ENCODE measurements at regions not wholly inside any gene's neighbourhood (a gene's known extent, or its start where the extent isn't known, plus 50 kb on each side); places are given as distances from the start of the nearest gene placed in this dataset.
"Not testable (repeated sequence)": the region's sequence is repeated elsewhere in the genome, so short reads cannot be mapped to it uniquely, and the experiment has no call there.

DNA sequence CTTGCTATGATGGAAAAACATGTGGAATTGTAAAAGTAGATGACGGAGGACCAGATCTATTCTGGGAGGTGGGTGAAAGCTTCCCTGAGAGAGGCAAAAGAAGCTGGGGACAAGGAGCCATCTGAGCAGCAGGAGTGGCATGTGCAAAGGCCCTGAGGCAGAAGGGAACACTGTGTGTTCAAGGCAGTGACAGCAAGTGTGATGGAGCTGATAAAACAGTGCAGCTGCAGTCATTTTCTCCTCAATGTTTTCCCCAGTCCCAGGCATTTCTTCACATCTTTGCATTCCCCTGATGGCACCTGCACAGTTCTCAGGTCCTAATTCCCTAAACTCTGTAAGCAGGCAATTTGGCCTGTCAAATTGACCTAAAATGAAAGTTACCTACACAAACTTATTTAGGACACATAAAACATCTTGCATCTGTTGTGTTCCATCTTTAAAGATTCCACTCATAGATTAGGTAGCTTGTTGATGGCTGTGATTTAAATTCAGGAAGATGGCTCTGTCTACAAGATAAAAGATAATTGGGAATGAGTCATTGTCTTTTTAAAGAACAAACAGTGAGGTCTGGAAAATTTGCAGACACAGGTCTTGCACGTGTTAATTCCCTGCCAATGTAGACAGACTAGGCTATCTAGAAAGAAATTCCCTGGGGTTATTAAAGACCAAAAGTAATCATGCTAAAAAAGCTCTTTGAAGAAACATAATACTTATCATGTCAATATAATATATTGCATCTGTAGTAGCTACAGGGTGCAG is 289.6 kb upstream of the SGCD start:
- Mint-ChIP-seq H3K27ac (no peak overlapping the region), H3K36me3 (no peaks in the 10 kb centered on the region), H3K27me3 (peaks cover 0 to 3% of the 10 kb centered on the region in 2 donors), H3K4me3 (no peak overlapping the region), H3K4me1 (ENCODE audit: low read depth in 2 of 2) (no peaks in the 10 kb centered on the region), H3K9me3 (peaks cover 4% of the 10 kb centered on the region)
- DNase-seq (ENCODE audit: low spot score): no peak
- ATAC-seq: no peak

DNA sequence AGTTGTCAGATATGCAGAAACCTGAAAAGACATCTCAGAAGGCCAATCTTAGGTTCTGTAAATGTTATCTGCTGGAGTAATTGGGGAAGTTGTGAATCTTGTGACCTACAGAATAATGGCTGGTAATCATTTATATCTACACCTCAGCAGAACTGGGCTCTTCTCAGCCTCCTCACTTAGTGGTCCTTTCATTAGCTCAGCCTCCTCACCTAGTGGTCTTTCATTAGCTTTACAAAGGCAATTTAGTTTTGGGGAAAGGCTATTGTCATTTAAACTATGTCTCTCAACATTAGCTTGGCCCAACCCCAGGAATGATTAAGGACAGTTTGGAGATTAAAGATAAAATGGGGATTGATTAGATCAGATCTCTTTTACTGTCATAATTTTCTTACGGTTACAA is 284.2 kb upstream of the SGCD start:
- peaks cover 4% of the 10 kb centered on the region for H3K9me3 Mint-ChIP-seq
- peaks cover 0 to 3% of the 10 kb centered on the region in 2 donors for H3K27me3 Mint-ChIP-seq
- H3K36me3 Mint-ChIP-seq: no peaks in the 10 kb centered on the region
- H3K4me1 Mint-ChIP-seq (ENCODE audit: low read depth in 2 of 2): no peaks in the 10 kb centered on the region
- no peak overlapping the region for H3K4me3 Mint-ChIP-seq
- ATAC-seq: no peak
- H3K27ac Mint-ChIP-seq: no peak overlapping the region
- no peak for DNase-seq (ENCODE audit: low spot score)

DNA sequence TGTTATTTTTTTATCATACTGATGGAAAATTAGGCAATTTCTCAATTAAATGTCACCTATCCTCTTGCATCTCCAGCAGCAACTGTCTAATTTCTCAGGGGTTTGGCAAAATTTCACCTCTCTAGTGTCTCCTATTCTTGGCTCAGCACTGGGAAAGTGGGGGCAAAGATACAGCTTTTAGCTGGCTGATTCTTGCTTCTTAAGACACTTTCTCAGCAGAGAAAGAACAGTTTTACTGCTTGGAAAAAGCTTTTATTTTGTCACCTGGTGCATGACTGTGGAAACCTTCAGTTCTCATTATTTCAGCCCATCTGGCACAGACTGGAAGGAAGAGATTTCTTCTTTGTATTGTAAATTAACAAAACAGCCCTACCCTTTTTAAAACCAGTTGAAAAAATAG is 283.6 kb upstream of the SGCD start:
- ATAC-seq: no peak
- Mint-ChIP-seq H3K27ac (no peak overlapping the region), H3K27me3 (peaks cover 0 to 3% of the 10 kb centered on the region in 2 donors), H3K9me3 (peaks cover 4% of the 10 kb centered on the region), H3K36me3 (no peaks in the 10 kb centered on the region), H3K4me1 (ENCODE audit: low read depth in 2 of 2) (no peaks in the 10 kb centered on the region), H3K4me3 (no peak overlapping the region)
- DNase-seq (ENCODE audit: low spot score): no peak

DNA sequence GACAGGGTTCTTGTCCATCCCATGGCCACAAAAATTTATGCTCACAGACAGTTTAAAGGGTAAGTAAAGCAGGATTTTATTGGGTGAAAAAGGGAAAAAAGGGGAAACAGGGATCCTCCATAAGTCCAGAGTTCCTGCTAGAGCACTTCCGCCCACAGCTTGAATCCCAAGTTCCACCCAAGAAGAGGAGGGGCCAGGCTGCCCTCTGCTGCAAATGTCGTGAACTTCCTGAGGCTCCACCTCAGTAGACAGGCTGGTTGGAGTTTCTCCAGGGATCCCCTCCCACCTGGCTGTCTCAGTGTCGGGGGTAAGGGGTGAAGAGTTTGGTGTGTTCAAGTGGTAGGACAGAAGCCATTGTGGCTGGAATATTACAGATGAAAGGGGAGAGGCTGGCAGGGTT is 275.0 kb upstream of the SGCD start:
- no peak overlapping the region for H3K27ac Mint-ChIP-seq
- H3K4me1 Mint-ChIP-seq (ENCODE audit: low read depth in 2 of 2): no peaks in the 10 kb centered on the region
- DNase-seq (ENCODE audit: low spot score) (no peak), ATAC-seq (no peak)
- H3K4me3 Mint-ChIP-seq: no peak overlapping the region
- H3K27me3 Mint-ChIP-seq: peaks cover 0 to 7% of the 10 kb centered on the region in 2 donors
- peaks cover 3% of the 10 kb centered on the region for H3K9me3 Mint-ChIP-seq
- H3K36me3 Mint-ChIP-seq: no peaks in the 10 kb centered on the region

DNA sequence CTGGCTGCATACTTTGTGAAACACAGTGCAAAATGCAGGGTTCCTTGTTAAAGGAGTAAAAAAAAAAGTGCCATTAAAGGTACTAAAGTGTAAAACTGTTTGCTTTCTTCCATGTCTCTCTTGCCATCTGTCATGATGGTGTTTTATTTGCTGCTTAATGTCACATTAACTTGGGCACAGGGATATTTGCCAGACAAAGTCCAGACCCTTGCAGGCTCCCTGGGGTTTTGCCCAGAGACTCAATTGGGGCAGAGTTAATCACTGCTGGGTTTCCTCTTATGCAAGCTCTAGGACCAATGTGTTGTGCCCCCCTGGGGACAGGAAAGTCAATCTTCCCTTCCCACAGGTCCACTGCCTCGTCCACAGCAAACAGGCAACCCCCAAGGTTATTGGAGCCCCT is 274.3 kb upstream of the SGCD start:
- Mint-ChIP-seq H3K9me3 (peaks cover 3% of the 10 kb centered on the region), H3K36me3 (no peaks in the 10 kb centered on the region), H3K27me3 (peaks cover 0 to 7% of the 10 kb centered on the region in 2 donors), H3K4me1 (ENCODE audit: low read depth in 2 of 2) (no peaks in the 10 kb centered on the region), H3K4me3 (no peak overlapping the region), H3K27ac (no peak overlapping the region)
- ATAC-seq (peak in 1 of 2 donors; percentile 28), DNase-seq (ENCODE audit: low spot score) (no peak)

DNA sequence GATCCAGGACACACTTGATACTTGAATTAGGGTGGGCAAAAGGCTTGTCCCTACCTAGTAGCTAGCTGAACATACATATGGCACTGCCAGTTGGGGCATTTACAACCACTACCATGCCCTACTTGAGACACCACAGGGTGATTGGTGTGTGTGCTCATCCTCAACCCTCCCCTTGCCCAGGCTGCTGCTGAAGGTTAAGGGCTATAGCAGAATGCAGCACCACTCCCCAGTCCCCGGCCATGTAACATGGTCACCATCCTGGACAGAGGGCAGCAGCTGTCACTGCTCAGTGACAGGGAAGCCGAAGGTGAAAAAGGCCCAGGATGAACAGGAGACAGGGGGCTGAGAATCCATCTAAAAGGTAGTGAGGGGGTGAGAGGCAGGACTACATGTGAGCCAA is 273.9 kb upstream of the SGCD start:
- H3K27me3 Mint-ChIP-seq: peaks cover 0 to 7% of the 10 kb centered on the region in 2 donors
- DNase-seq (ENCODE audit: low spot score) (no peak), ATAC-seq (peak in 1 of 2 donors; percentile 20)
- H3K36me3 Mint-ChIP-seq: no peaks in the 10 kb centered on the region
- H3K4me1 Mint-ChIP-seq (ENCODE audit: low read depth in 2 of 2): no peaks in the 10 kb centered on the region
- no peak overlapping the region for H3K27ac Mint-ChIP-seq
- H3K9me3 Mint-ChIP-seq: peaks cover 3% of the 10 kb centered on the region
- no peak overlapping the region for H3K4me3 Mint-ChIP-seq

DNA sequence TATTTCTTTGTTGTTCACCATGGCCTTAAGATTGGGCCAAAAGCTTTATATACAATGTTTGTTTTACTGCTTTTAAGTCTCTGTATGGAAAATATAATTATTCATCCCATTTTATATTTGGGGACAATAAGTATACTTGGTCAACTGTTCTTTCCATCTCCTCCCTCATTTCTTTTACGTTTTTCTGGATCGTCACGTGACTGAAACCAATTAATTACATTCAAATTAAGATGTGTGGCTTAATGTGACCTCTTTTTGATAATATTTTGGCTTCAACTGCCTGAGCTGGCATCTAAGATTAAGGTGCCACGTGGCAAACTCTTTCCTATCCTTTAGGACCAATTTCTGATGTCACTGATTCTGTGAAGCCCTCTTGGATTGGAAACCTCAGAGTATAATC is 250.1 kb upstream of the SGCD start:
- Mint-ChIP-seq H3K9me3 (peaks cover 20% of the 10 kb centered on the region), H3K4me3 (no peak overlapping the region), H3K4me1 (ENCODE audit: low read depth in 2 of 2) (no peaks in the 10 kb centered on the region), H3K36me3 (peaks cover 6% of the 10 kb centered on the region), H3K27ac (no peak overlapping the region), H3K27me3 (no peaks in the 10 kb centered on the region)
- DNase-seq (ENCODE audit: low spot score) (no peak), ATAC-seq (no peak)

DNA sequence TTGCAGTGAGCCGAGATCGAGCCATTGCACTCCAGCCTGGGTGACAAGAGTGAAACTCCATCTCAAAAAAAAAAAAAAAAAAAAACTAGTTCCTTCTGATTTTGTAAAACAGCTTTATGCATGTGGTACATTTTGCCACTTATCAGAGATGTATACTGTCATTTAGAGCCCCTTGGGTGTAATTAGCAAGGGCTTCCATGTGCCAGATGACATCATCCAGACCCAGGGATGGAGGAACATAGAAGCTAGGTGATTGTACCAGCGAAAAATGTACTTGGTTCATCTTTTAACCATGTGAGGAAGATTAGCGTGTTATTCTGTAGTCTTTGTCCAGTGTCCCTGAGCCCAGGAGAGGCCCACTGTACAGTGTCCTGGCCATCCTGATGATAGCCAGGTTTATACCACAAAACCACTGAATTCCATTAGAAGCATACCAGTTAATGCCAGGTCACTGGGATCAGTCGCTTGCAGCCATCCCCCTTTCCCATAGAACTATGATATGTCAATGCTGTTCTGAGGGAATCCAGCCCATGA is 239.3 kb upstream of the SGCD start:
- Mint-ChIP-seq H3K27me3 (peaks cover 0 to 4% of the 10 kb centered on the region in 2 donors), H3K4me1 (ENCODE audit: low read depth in 2 of 2) (no peaks in the 10 kb centered on the region), H3K4me3 (no peak overlapping the region), H3K36me3 (no peaks in the 10 kb centered on the region), H3K9me3 (peaks cover 17% of the 10 kb centered on the region), H3K27ac (no peak overlapping the region)
- DNase-seq (ENCODE audit: low spot score) (no peak), ATAC-seq (no peak)

DNA sequence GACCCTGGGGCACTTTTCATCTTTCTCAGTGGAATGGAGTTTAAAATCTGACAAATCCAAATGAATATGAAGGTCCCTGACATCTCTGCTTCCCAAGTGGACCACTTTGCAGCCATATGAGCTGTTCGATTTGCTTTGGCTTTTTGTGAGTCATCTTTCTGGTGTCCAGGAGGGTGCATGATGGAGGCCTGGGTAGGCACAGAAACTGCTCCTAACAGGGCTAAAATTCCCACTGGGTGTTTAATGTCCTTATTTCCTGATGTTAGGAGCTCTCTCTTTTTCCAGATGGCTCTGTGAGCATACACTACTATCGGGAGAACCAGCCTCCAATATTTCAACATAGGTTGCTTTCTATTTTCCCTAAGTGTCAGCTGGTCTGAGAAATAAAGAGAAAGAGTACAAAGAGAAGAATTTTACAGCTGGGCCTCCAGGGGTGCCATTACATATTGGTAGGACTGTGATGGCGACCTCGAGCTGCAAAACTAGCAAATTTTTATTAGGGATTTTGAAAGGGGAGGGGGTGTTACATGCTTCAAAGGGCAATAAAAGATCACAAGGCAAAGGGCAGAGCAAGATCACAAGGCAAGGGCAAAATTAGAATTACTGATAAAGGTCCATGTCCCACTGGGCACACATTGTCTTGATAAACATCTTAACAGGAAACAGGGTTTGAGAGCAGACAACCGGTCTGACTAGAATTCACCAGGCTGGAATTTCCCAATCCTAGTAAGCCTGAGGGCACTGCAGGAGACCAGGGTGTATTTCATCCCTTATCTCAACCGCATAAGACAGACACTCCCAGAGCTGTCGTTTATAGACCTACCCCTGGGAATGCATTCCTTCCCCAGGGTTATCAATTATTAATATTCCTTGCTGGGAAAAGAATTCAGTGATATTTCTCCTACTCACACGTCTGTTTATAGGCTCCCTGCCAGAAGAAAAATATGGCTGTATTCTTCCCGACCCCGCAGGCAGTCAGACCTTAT is 236.7 kb upstream of the SGCD start:
- H3K27ac Mint-ChIP-seq, ATAC-seq: not testable (repeated sequence)

DNA sequence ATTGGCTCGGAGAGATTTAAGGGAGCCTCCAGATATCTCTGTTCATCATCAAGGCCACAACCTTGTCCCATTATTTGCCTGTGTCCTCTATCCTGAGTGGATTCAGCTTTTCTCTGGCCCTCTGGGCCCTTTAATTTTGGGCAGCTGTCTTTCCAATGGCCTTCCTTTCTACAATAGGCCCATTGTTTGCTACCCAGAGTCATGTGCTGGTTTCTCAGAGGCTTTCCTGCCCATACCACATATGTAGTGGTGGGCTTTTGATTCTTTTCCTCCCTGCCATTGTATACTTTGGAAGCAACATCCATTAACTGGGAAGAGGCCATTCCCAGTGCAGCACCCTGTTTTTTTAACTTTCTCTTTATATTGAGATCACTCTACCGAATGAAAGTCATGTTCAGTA is 233.9 kb upstream of the SGCD start:
- Mint-ChIP-seq H3K27ac (no peak overlapping the region), H3K27me3 (peaks cover 0 to 7% of the 10 kb centered on the region in 2 donors), H3K4me1 (ENCODE audit: low read depth in 2 of 2) (no peaks in the 10 kb centered on the region), H3K36me3 (no peaks in the 10 kb centered on the region), H3K9me3 (peaks cover 13% of the 10 kb centered on the region), H3K4me3 (no peak overlapping the region)
- no peak for ATAC-seq
- no peak for DNase-seq (ENCODE audit: low spot score)

More for the DNA sequence above, 236.7 kb upstream of the SGCD start:
- not testable (repeated sequence) for H3K4me3 Mint-ChIP-seq; H3K36me3 Mint-ChIP-seq; H3K4me1 Mint-ChIP-seq (ENCODE audit: low read depth in 2 of 2); H3K27me3 Mint-ChIP-seq; DNase-seq (ENCODE audit: low spot score)
- H3K9me3 Mint-ChIP-seq: peaks cover 20% of the 10 kb centered on the region

DNA sequence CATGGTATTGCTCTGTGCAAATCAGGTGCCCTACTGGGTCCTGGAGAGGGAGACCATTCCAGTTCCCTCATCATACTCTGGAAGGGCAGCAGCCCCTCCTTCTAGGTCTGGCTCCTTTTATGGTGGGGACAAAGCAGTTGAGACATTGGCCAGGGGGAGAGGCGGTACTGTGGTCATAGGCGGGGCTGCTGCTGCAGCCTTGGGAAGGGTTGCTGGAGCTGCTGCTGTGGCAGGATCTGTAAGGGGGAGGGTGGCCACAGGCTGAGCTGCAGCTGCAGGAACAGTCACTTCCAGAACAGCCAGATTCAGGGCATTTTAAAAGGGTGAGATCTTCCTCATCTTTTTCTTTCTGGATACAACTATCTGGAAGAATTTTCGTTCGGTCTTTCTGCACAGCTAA is 233.0 kb upstream of the SGCD start:
- peaks cover 0 to 7% of the 10 kb centered on the region in 2 donors for H3K27me3 Mint-ChIP-seq
- no peak overlapping the region for H3K27ac Mint-ChIP-seq
- no peak for ATAC-seq
- no peaks in the 10 kb centered on the region for H3K4me1 Mint-ChIP-seq (ENCODE audit: low read depth in 2 of 2)
- DNase-seq (ENCODE audit: low spot score): no peak
- no peaks in the 10 kb centered on the region for H3K36me3 Mint-ChIP-seq
- peaks cover 13% of the 10 kb centered on the region for H3K9me3 Mint-ChIP-seq
- H3K4me3 Mint-ChIP-seq: no peak overlapping the region

DNA sequence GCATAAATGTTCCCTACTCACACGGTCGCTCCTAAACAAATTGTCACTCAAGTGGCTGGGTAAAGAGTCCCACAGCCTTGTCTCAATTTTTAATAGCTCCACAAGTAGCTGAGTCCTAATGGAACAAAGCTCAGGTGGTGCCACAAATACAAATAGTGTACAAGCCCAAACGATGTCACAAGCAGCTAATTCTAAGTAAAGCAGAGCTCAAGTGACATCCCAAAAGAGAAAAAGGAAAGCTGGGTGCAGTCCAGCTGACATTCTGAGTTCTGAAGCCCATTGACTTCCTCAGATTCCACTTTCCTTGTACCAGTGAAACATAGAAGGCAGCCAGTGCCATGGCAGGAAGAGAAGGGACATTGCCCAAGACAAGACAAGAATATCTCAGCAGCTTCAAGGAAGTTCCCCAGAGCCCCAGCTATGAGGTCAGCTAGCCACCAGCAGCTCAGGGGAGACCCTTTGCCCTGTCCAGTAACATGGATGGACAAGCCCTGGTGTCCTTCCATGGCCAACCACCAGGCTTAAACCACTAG is 231.2 kb upstream of the SGCD start:
- no peak overlapping the region for H3K4me3 Mint-ChIP-seq
- DNase-seq (ENCODE audit: low spot score): no peak
- peaks cover 6% of the 10 kb centered on the region for H3K9me3 Mint-ChIP-seq
- no peaks in the 10 kb centered on the region for H3K36me3 Mint-ChIP-seq
- H3K4me1 Mint-ChIP-seq (ENCODE audit: low read depth in 2 of 2): no peaks in the 10 kb centered on the region
- H3K27me3 Mint-ChIP-seq: peaks cover 0 to 7% of the 10 kb centered on the region in 2 donors
- H3K27ac Mint-ChIP-seq: no peak overlapping the region
- no peak for ATAC-seq

DNA sequence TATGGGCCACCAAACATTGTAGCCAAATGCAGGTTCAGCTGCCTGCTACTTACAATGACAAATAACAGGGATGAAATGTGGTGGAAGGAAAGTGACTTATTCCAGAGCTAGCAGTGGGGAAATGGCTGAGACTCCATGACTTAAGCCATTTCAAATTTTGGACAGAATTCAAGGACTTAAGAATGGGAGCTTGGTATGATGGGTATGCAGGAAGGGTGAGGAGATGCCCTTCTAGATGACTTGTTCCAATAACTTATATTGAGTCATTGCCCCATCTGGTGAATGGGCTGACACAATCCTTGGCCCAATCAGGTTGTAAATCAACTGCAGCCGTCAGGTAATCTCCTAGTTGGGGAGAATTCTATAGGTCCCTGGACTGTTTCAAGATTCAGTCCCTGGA is 230.7 kb upstream of the SGCD start:
- no peak overlapping the region for H3K27ac Mint-ChIP-seq
- ATAC-seq (no peak), DNase-seq (ENCODE audit: low spot score) (no peak)
- H3K27me3 Mint-ChIP-seq: peaks cover 0 to 7% of the 10 kb centered on the region in 2 donors
- no peaks in the 10 kb centered on the region for H3K4me1 Mint-ChIP-seq (ENCODE audit: low read depth in 2 of 2)
- peaks cover 4% of the 10 kb centered on the region for H3K9me3 Mint-ChIP-seq
- H3K4me3 Mint-ChIP-seq: no peak overlapping the region
- H3K36me3 Mint-ChIP-seq: no peaks in the 10 kb centered on the region

Measured in natural killer cell treated with Interleukin-12 subunit alpha and Interleukin-12 subunit beta and Interleukin-15 and Interleukin-18, amount 100 ng/mL, for 72 hours (primary cell).